PC-9 (cell line): ENCODE measurements at regions not wholly inside any gene's neighbourhood (a gene's known extent, or its start where the extent isn't known, plus 50 kb on each side); places are given as distances from the start of the nearest gene placed in this dataset.

Experiments
- BruUV-seq: library from RNA; stranded (reverse); fragments of 400-500 nt; replicated peaks from 2 replicates; lab custom pipeline; 2021; lab: Mats Ljungman, UMichigan
- CTCF ChIA-PET: fragments of 300-600 bp; sonication (Branson Sonifier 250); formaldehyde crosslinking; loops from one replicate; lab custom pipeline; 2022; ENCODE audit warnings: antibody characterized with exemption; lab: Charles Lee
- POLR2A ChIA-PET: fragments of 300-600 bp; sonication (Branson Sonifier 250); formaldehyde crosslinking; loops from one replicate; lab custom pipeline; 2022; ENCODE audit warnings: antibody characterized with exemption; ENCODE audit not compliant: unreplicated experiment; lab: Charles Lee
- DNase-seq, 2 experiments: peaks; one replicate each; pipeline versions ENCODE4 v3.0.0 to v3.0.0-alpha.2; 2015 to 2022; ENCODE audit warnings: mixed read lengths in 1 of 2
- H2AFZ ChIP-seq: fragments of 200-600 bp; sonication (generic); 2 replicates; pipeline ENCODE4 v1.8.1; 2017; ENCODE audit warnings: antibody characterized with exemption
- H3F3A ChIP-seq: fragments of 200-600 bp; sonication (generic); 2 replicates; pipeline ENCODE4 v1.8.1; 2017; ENCODE audit warnings: antibody characterized with exemption, mild to moderate bottlenecking, low read depth; ENCODE audit not compliant: insufficient read depth
- H3K27ac ChIP-seq: fragments of 200-600 bp; sonication (generic); 2 replicates; pipeline ENCODE4 v1.6.1; 2016; ENCODE audit warnings: mixed run types
- H3K27me3 ChIP-seq: fragments of 200-600 bp; sonication (generic); 2 replicates; pipeline ENCODE4 v1.6.1; 2016; ENCODE audit warnings: low read depth, mixed run types; ENCODE audit not compliant: insufficient read depth
- H3K36me3 ChIP-seq: fragments of 200-600 bp; sonication (generic); 2 replicates; pipeline ENCODE4 v1.6.1; 2016; ENCODE audit warnings: low read depth, mixed run types
- H3K4me1 ChIP-seq: fragments of 200-600 bp; sonication (generic); replicated peaks from 2 replicates; pipeline ENCODE4 v1.6.1; 2016; ENCODE audit warnings: mixed run types; ENCODE audit not compliant: insufficient read depth
- H3K4me2 ChIP-seq: fragments of 200-600 bp; sonication (generic); 2 replicates; pipeline ENCODE4 v1.6.1; 2017; ENCODE audit warnings: mixed run types
- H3K4me3 ChIP-seq: fragments of 200-600 bp; sonication (generic); 2 replicates; pipeline ENCODE4 v1.6.1; 2016; ENCODE audit warnings: mixed run types
- H3K79me2 ChIP-seq: fragments of 200-600 bp; sonication (generic); 2 replicates; pipeline ENCODE4 v1.6.1; 2017; ENCODE audit warnings: low read depth, mixed run types
- H3K9me2 ChIP-seq: fragments of 200-600 bp; sonication (generic); 2 replicates; pipeline ENCODE4 v1.8.1; 2017; ENCODE audit warnings: mild to moderate bottlenecking; ENCODE audit not compliant: insufficient read depth
- H3K9me3 ChIP-seq: fragments of 200-600 bp; sonication (generic); 2 replicates; pipeline ENCODE4 v1.8.1; 2016; ENCODE audit warnings: low read depth; ENCODE audit not compliant: insufficient read depth
- H4K20me1 ChIP-seq: fragments of 200-600 bp; sonication (generic); 2 replicates; pipeline ENCODE4 v1.8.1; 2017; ENCODE audit not compliant: insufficient read depth
- EZH2 ChIP-seq: fragments of 200-600 bp; sonication (generic); IDR thresholded peaks from 2 replicates; pipeline ENCODE4 v1.8.0; 2017; ENCODE audit warnings: antibody characterized with exemption, low read depth
- intact Hi-C: fragments of 100-400 bp; cut with micrococcal nuclease; formaldehyde crosslinking; loops from one replicate; pipeline ENCODE4 v1.10.0; 2022; ENCODE audit not compliant: unreplicated experiment
- TF ChIP-seq, protein P1 (sequence below): fragments of 200-600 bp; sonication (generic); conservative IDR thresholded peaks from 2 replicates; pipeline ENCODE4 v1.6.1; 2017; ENCODE audit warnings: mixed run types, antibody characterized with exemption, mild to moderate bottlenecking, moderate library complexity

- Histone ChIP-seq H4K20me1 (no peaks in the 10 kb centered on the region), H3K79me2 (no peaks in the 10 kb centered on the region), H3K27me3 (no peaks in the 10 kb centered on the region), H3K4me2 (no peak overlapping the region), H3K9me3 (no peaks in the 10 kb centered on the region), H3K36me3 (no peaks in the 10 kb centered on the region), H2AFZ (no peak overlapping the region), H3K4me3 (no peak overlapping the region), H3K4me1 (no peaks in the 10 kb centered on the region), H3K27ac (no peak overlapping the region), H3K9me2 (no peaks in the 10 kb centered on the region), H3F3A (no peaks in the 10 kb centered on the region)
- ChIA-PET CTCF (no interaction called here), POLR2A (no interaction called here)
- intact Hi-C loops, result no loop called here
- TF ChIP-seq, protein P1, sequence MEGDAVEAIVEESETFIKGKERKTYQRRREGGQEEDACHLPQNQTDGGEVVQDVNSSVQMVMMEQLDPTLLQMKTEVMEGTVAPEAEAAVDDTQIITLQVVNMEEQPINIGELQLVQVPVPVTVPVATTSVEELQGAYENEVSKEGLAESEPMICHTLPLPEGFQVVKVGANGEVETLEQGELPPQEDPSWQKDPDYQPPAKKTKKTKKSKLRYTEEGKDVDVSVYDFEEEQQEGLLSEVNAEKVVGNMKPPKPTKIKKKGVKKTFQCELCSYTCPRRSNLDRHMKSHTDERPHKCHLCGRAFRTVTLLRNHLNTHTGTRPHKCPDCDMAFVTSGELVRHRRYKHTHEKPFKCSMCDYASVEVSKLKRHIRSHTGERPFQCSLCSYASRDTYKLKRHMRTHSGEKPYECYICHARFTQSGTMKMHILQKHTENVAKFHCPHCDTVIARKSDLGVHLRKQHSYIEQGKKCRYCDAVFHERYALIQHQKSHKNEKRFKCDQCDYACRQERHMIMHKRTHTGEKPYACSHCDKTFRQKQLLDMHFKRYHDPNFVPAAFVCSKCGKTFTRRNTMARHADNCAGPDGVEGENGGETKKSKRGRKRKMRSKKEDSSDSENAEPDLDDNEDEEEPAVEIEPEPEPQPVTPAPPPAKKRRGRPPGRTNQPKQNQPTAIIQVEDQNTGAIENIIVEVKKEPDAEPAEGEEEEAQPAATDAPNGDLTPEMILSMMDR, result no peak
- TF ChIP-seq EZH2, result no peak
- no TSS peak for BruUV-seq
- DNase-seq, result no peak
These were observed 453.2 kb downstream of the TUSC1 start for GRCh38 chr9:25224996-25225395.

- Histone ChIP-seq H3K4me3 (no peak overlapping the region), H3K4me2 (no peak overlapping the region), H3K27ac (no peak overlapping the region), H3K9me2 (no peaks in the 10 kb centered on the region), H3K27me3 (no peaks in the 10 kb centered on the region), H4K20me1 (no peaks in the 10 kb centered on the region), H3K4me1 (no peaks in the 10 kb centered on the region), H3F3A (no peaks in the 10 kb centered on the region), H2AFZ (no peak overlapping the region), H3K79me2 (no peaks in the 10 kb centered on the region), H3K36me3 (no peaks in the 10 kb centered on the region), H3K9me3 (no peaks in the 10 kb centered on the region)
- ChIA-PET CTCF (no interaction called here), POLR2A (no interaction called here)
- DNase-seq, result no peak
- TF ChIP-seq EZH2, result no peak
- TF ChIP-seq, protein P1, result no peak
- intact Hi-C loops, result no loop called here
- BruUV-seq, result no TSS peak
These were observed 453.9 kb downstream of the TUSC1 start for GRCh38 chr9:25224309-25224708.

DNA sequence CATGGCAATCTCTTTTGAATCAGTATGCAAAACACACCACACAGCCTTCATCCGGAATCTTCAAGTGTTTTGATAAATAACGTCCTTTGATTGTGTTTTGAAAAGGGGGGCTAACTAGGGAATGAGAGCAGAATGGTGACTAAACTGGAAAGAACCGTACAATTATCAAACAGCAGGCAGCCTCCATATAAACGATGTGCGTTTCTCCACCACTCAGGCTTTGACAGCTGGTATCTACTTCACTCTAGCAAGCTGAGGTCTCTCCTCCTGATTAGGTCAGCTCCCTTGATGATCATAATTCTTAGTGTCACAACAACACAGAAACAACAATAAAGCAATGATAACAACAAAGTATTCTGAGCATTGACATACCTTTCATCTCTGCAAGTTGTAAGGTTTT lies 465.9 kb downstream of the TUSC1 start:
- TF ChIP-seq, protein P1, result no peak
- TF ChIP-seq EZH2, result no peak
- no TSS peak for BruUV-seq
- intact Hi-C loops, result no loop called here
- Histone ChIP-seq H3F3A (no peaks in the 10 kb centered on the region), H3K9me3 (no peaks in the 10 kb centered on the region), H3K9me2 (no peaks in the 10 kb centered on the region), H3K79me2 (no peaks in the 10 kb centered on the region), H3K27me3 (no peaks in the 10 kb centered on the region), H4K20me1 (no peaks in the 10 kb centered on the region), H2AFZ (no peak overlapping the region), H3K4me2 (no peak overlapping the region), H3K36me3 (no peaks in the 10 kb centered on the region), H3K4me3 (no peak overlapping the region), H3K4me1 (no peaks in the 10 kb centered on the region), H3K27ac (no peak overlapping the region)
- POLR2A ChIA-PET, result no interaction called here
- no peak for DNase-seq
- CTCF ChIA-PET, result no interaction called here
